ENCODE measurements at regions not wholly inside any gene's neighbourhood (a gene's known extent, or its start where the extent isn't known, plus 50 kb on each side); places are given as distances from the start of the nearest gene placed in this dataset.

DNA sequence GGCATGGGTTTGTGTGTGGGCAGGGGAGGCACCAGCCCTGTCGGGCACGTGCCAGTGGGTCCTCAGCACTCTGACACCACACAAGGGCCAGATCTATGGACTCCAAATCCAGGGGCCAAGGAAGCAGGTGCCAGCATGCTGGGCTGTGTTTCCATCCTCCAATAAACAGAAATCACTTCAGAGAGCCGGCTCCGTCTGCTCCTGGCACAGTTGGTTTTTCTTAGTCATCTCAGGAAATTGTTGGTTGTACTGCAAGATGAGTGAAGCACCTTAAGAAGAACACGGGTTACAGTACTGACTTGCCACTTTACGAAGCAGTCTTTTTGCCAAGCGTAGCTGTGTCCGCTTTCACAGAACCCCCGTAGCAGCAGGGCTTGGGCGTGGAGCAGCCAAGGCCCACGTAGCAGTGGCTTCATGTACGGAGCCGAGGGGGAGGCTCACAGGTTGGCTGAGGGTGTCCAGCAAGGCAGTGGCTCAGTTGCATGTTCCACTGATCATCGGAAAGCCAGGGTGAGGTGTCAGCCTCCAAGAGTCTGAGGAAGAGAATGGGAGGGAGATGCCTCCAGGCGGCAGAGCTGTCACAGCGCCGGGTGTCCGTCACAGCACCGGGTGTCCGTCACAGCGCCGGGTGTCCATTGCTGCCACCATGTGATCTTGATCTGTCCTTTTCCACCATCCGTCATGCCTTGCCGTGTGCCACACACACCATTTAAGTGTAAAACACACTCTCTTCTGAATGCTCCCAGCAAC, 314.9 kb downstream of the CTTN start:
- WGBS (ENCODE audit: low lambda C conversion rate, missing lambda C conversion rate) = 95% methylated on average over 24 of the region's 24 CpGs
- H4K20me1 ChIP-seq (ENCODE audit: insufficient read depth, poor library complexity, severe bottlenecking) = no peaks in the 10 kb centered on the region
- no peaks in the 10 kb centered on the region for H3K27me3 ChIP-seq
- H3K9me3 ChIP-seq (ENCODE audit: low read depth) = no peaks in the 10 kb centered on the region
- H3K9me2 ChIP-seq (replicated peaks; ENCODE audit: insufficient read depth) = no peaks in the 10 kb centered on the region
- H3K4me2 ChIP-seq = no peak overlapping the region
- no peaks in the 10 kb centered on the region for H3K36me3 ChIP-seq (replicated peaks; ENCODE audit: insufficient read depth, low read depth)
- no peak overlapping the region for H3K27ac ChIP-seq
- no peak for DNase-seq (ENCODE audit: low spot score)
- no peaks in the 10 kb centered on the region for H3K4me1 ChIP-seq (ENCODE audit: insufficient read depth)
- TF ChIP-seq CTCF (IDR thresholded peaks at IDR 0.05; ENCODE audit: poor library complexity) = no peak
- no peak for TF ChIP-seq EZH2 (IDR thresholded peaks at IDR 0.05; ENCODE audit: borderline replicate concordance)
- TF ChIP-seq EZH2phosphoT487 (IDR thresholded peaks at IDR 0.05; ENCODE audit: low read depth, severe bottlenecking, unreplicated experiment) = no peak
- no peak overlapping the region for H3K4me3 ChIP-seq
- no peaks in the 10 kb centered on the region for H3K79me2 ChIP-seq
- no peak overlapping the region for H2AFZ ChIP-seq

DNA sequence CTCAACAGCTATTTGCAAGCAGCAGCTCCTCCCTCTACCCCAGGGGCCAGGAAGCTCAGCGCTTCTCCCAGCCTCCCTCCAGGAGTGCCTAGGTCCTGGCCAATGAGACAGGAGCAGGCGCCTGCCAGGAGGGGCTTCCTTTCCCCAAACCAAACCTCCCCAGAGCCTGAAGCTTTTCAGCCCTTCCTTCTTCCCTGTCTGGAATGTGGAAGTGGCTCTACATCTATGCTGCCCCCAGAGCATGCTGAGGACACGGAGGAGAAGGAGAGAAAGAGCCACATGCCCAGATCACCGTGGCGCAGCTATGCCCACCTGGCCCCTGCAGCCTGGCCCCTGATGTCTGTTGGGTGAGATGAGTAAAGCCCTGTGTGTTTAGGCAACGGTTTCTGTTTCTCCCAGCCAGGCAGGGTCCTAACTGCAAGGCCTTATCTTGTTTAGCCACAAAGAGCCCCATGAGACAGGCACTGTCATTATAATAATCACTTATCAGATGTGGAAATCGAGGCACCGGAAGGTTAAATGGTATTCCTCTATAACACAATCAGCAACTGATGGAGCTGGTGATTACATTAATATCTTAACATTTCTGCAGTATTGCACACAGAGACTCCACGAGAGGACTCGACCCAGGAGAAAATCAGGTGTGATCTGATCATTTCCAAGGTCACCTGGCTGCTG, 315.8 kb downstream of the CTTN start:
- Histone ChIP-seq H3K9me3 (ENCODE audit: low read depth) (no peaks in the 10 kb centered on the region), H3K36me3 (replicated peaks; ENCODE audit: insufficient read depth, low read depth) (no peaks in the 10 kb centered on the region), H3K27me3 (no peaks in the 10 kb centered on the region), H4K20me1 (ENCODE audit: insufficient read depth, poor library complexity, severe bottlenecking) (no peaks in the 10 kb centered on the region), H3K27ac (no peak overlapping the region), H3K9me2 (replicated peaks; ENCODE audit: insufficient read depth) (no peaks in the 10 kb centered on the region), H3K4me2 (no peak overlapping the region), H3K79me2 (no peaks in the 10 kb centered on the region), H2AFZ (no peak overlapping the region), H3K4me3 (no peak overlapping the region), H3K4me1 (ENCODE audit: insufficient read depth) (no peaks in the 10 kb centered on the region)
- WGBS (ENCODE audit: low lambda C conversion rate, missing lambda C conversion rate) = 73% methylated on average over 10 of the region's 10 CpGs
- TF ChIP-seq EZH2phosphoT487 (IDR thresholded peaks at IDR 0.05; ENCODE audit: low read depth, severe bottlenecking, unreplicated experiment) (no peak), CTCF (IDR thresholded peaks at IDR 0.05; ENCODE audit: poor library complexity) (no peak), EZH2 (IDR thresholded peaks at IDR 0.05; ENCODE audit: borderline replicate concordance) (no peak)
- no peak for DNase-seq (ENCODE audit: low spot score)

GRCh38 chr11:70715166-70715951, 317.0 kb downstream of the CTTN start:
- no peaks in the 10 kb centered on the region for H3K79me2 ChIP-seq
- H2AFZ ChIP-seq = no peak overlapping the region
- H3K36me3 ChIP-seq (replicated peaks; ENCODE audit: insufficient read depth, low read depth) = no peaks in the 10 kb centered on the region
- no peak overlapping the region for H3K4me2 ChIP-seq
- H3K27me3 ChIP-seq = no peaks in the 10 kb centered on the region
- DNase-seq (ENCODE audit: low spot score) = no peak
- no peak overlapping the region for H3K27ac ChIP-seq
- TF ChIP-seq CTCF (IDR thresholded peaks at IDR 0.05; ENCODE audit: poor library complexity) (no peak), EZH2 (IDR thresholded peaks at IDR 0.05; ENCODE audit: borderline replicate concordance) (no peak), EZH2phosphoT487 (IDR thresholded peaks at IDR 0.05; ENCODE audit: low read depth, severe bottlenecking, unreplicated experiment) (no peak)
- H3K9me3 ChIP-seq (ENCODE audit: low read depth) = no peaks in the 10 kb centered on the region
- WGBS (ENCODE audit: low lambda C conversion rate, missing lambda C conversion rate) = 91% methylated on average over 15 of the region's 15 CpGs
- H3K4me1 ChIP-seq (ENCODE audit: insufficient read depth) = no peaks in the 10 kb centered on the region
- H4K20me1 ChIP-seq (ENCODE audit: insufficient read depth, poor library complexity, severe bottlenecking) = no peaks in the 10 kb centered on the region
- no peak overlapping the region for H3K4me3 ChIP-seq
- no peaks in the 10 kb centered on the region for H3K9me2 ChIP-seq (replicated peaks; ENCODE audit: insufficient read depth)
